K562 (cell line): ENCODE measurements at regions not wholly inside any gene's neighbourhood (a gene's known extent, or its start where the extent isn't known, plus 50 kb on each side); places are given as distances from the start of the nearest gene placed in this dataset.

ENCODE experiments used
- ATAC-seq: fragments of 200-7000 bp; cut with Tn5 transposase; 3 replicates; pipeline ENCODE4 v1.9.1; 2020; ENCODE audit warnings: moderate library complexity
- BruUV-seq: library from RNA; stranded (reverse); fragments of 400-500 nt; replicated peaks from 2 replicates; lab custom pipeline; 2021; lab: Mats Ljungman, UMichigan
- CTCF ChIA-PET: fragments of 300-600 bp; formaldehyde crosslinking; extraction: SDS; loops from one replicate; lab custom pipeline; 2021; ENCODE audit warnings: low intra/inter-chr PET ratio; lab: Yijun Ruan, JAX
- POLR2A ChIA-PET: fragments of 300-600, 350-650 bp; sonication (Branson Sonifier 250); formaldehyde crosslinking; extraction: SDS; loops from one replicate; lab custom pipeline; 2021; ENCODE audit warnings: antibody characterized with exemption, inconsistent platforms; lab: Yijun Ruan, JAX
- DNase-seq, 4 experiments: peaks; one replicate each; pipeline versions ENCODE4 v3.0.0 to v3.0.0-alpha.2; 2011 to 2018; ENCODE audit warnings: low spot score in 3 of 4, mixed read lengths in 3 of 4; ENCODE audit errors: extremely low read depth in 1 of 4
- FAIRE-seq: peaks from 2 replicates; lab custom pipeline; 2011; peaks lifted over from hg19 to GRCh38; lab: Jason Lieb, UNC
- H2AFZ ChIP-seq: 2 replicates; pipeline ENCODE4 v1.6.0; 2011; ENCODE audit warnings: low read depth, low read length, control low read depth, inconsistent platforms
- H3K27ac ChIP-seq: fragments of 200-600 bp; 3 replicates; pipeline ENCODE4 v1.8.0; 2011; ENCODE audit warnings: low read depth, mild to moderate bottlenecking, control low read depth, inconsistent platforms, low read length, moderate library complexity, mixed read lengths; ENCODE audit errors: extremely low read depth
- H3K27me3 ChIP-seq, 2 experiments: fragments of 300-600 bp in 1 of 2; 2 replicates in 1 of 2; 3 replicates in 1 of 2; pipeline versions ENCODE4 v1.6.0 to v1.8.0; 2011; ENCODE audit warnings: inconsistent platforms in 2 of 2, low read length in 2 of 2, mild to moderate bottlenecking in 1 of 2, mixed read lengths in 1 of 2, moderate library complexity in 1 of 2; ENCODE audit not compliant: control insufficient read depth in 2 of 2, insufficient read depth in 2 of 2
- H3K36me3 ChIP-seq: fragments of 300-600 bp; 3 replicates; pipeline ENCODE4 v1.8.0; 2011; ENCODE audit warnings: mild to moderate bottlenecking, low read length, inconsistent platforms; ENCODE audit not compliant: control insufficient read depth, insufficient read depth
- H3K4me1 ChIP-seq, 2 experiments: fragments of 200-600 bp in 1 of 2; replicated peaks in 1 of 2; 2 replicates in 1 of 2; 3 replicates in 1 of 2; pipeline versions ENCODE4 v1.5.1 to v1.8.0; 2011; ENCODE audit warnings: inconsistent platforms in 2 of 2, low read length in 2 of 2, mild to moderate bottlenecking in 1 of 2, mixed read lengths in 1 of 2, moderate library complexity in 1 of 2; ENCODE audit not compliant: control insufficient read depth in 2 of 2, insufficient read depth in 2 of 2
- H3K4me2 ChIP-seq: 2 replicates; pipeline ENCODE4 v1.6.1; 2011; ENCODE audit warnings: low read length, control low read depth, inconsistent platforms, mixed read lengths; ENCODE audit not compliant: insufficient read depth
- H3K4me3 ChIP-seq: fragments of 200-600 bp; sonication (generic), shearing (Covaris generic); 2 replicates; pipeline ENCODE4 v1.5.1; 2016; ENCODE audit warnings: control low read depth, inconsistent platforms
- H3K79me2 ChIP-seq: fragments of 200-600 bp; 3 replicates; pipeline ENCODE4 v1.8.0; 2011; ENCODE audit warnings: low read length, inconsistent platforms; ENCODE audit not compliant: control insufficient read depth, insufficient read depth
- H3K9ac ChIP-seq, 2 experiments: 2 replicates each; pipeline versions ENCODE4 v1.6.0 to v1.6.1; 2011; ENCODE audit warnings: low read depth in 2 of 2, low read length in 2 of 2, control low read depth in 1 of 2, inconsistent platforms in 1 of 2, mild to moderate bottlenecking in 1 of 2, mixed read lengths in 1 of 2; ENCODE audit not compliant: insufficient read depth in 1 of 2
- H3K9me1 ChIP-seq: one replicate; pipeline ENCODE4 v1.6.0; 2011; ENCODE audit warnings: inconsistent platforms, mild to moderate bottlenecking, low read length, moderate library complexity; ENCODE audit not compliant: control insufficient read depth, insufficient read depth
- H3K9me3 ChIP-seq: replicated peaks from 2 replicates; pipeline ENCODE4 v1.5.1; 2011; ENCODE audit warnings: low read depth, low read length, inconsistent platforms; ENCODE audit not compliant: control insufficient read depth, insufficient read depth
- H4K20me1 ChIP-seq: replicated peaks from 2 replicates; pipeline ENCODE4 v1.6.1; 2011; ENCODE audit warnings: low read length, inconsistent platforms, mixed read lengths; ENCODE audit not compliant: control insufficient read depth, insufficient read depth
- ID3 ChIP-seq, 2 experiments: fragments of 250-450 bp in 1 of 2; fragments of 450-650 bp in 1 of 2; sonication (Bioruptor Pico) in 1 of 2; IDR thresholded peaks; 2 replicates each; pipeline versions ENCODE4 v1.6.1 to v1.8.0; 2016 to 2021; ENCODE audit warnings: mild to moderate bottlenecking in 2 of 2, moderate library complexity in 2 of 2, missing compliant biosample characterization in 1 of 2, missing genetic modification characterization in 1 of 2
- NFIC ChIP-seq: fragments of 450-650 bp; IDR thresholded peaks from 2 replicates; pipeline ENCODE4 v1.6.1; 2017; ENCODE audit warnings: mild to moderate bottlenecking, inconsistent platforms
- NFIX ChIP-seq: fragments of 250-450 bp; sonication (Bioruptor Pico); IDR thresholded peaks from 2 replicates; pipeline ENCODE4 v1.4.0; 2020; ENCODE audit warnings: low read depth, mild to moderate bottlenecking, moderate library complexity
- NR0B1 ChIP-seq: fragments of 450-650 bp; IDR thresholded peaks from one replicate; pipeline ENCODE4 v1.6.1; 2018; ENCODE audit warnings: mild to moderate bottlenecking, moderate library complexity; ENCODE audit not compliant: partially characterized antibody
- NR2C2 ChIP-seq, 2 experiments: fragments of 200-800 bp in 1 of 2; sonication (Bioruptor generic) in 1 of 2; sonication (generic) in 1 of 2; formaldehyde crosslinking in 1 of 2; IDR thresholded peaks; 2 replicates each; pipeline versions ENCODE4 v1.6.1 to v1.8.0; 2016 to 2022; ENCODE audit warnings: mild to moderate bottlenecking in 1 of 2, missing compliant biosample characterization in 1 of 2, missing genetic modification characterization in 1 of 2, missing genetic modification reagents in 1 of 2
- POLR2B ChIP-seq: fragments of 450-650 bp; IDR thresholded peaks from 2 replicates; pipeline ENCODE4 v1.6.1; 2018; ENCODE audit warnings: low read depth; ENCODE audit not compliant: partially characterized antibody
- SMARCB1 ChIP-seq: IDR thresholded peaks from 2 replicates; pipeline ENCODE4 v1.6.1; 2011; ENCODE audit warnings: improper control_type of control experiment, low read depth; ENCODE audit not compliant: insufficient read length
- WGBS: fragments of 100-300 bp; shearing (Covaris generic); methylation state at CpG from one replicate; pipeline ENCODE4 v1.1.6; 2016; ENCODE audit warnings: low coverage, mixed read lengths; ENCODE audit not compliant: insufficient coverage; ENCODE audit errors: missing lambda C conversion rate; 5-methylcytosine and 5-hydroxymethylcytosine counted together
- in situ Hi-C: fragments of 300-500 bp; cut with MboI; formaldehyde crosslinking; loops from 4 replicates; pipeline ENCODE4 v1.15.0; 2018; ENCODE audit warnings: inconsistent platforms, mixed read lengths
- intact Hi-C: fragments of 100-400 bp; cut with micrococcal nuclease; formaldehyde crosslinking; loops from 2 replicates; pipeline ENCODE4 v1.14.2; 2022

- no peak for ATAC-seq
- no peaks in the 10 kb centered on the region for H3K27me3 ChIP-seq
- H3K79me2 ChIP-seq: no peaks in the 10 kb centered on the region
- ChIA-PET CTCF (no interaction called here), POLR2A (no interaction called here)
- 0% methylated on average over 2 of the region's 2 CpGs for WGBS
- H3K9ac ChIP-seq: no peak overlapping the region
- H3K36me3 ChIP-seq: no peaks in the 10 kb centered on the region
- H3K4me1 ChIP-seq: no peaks in the 10 kb centered on the region
- DNase-seq: peak in 1 of 4 experiments; percentile 1
- in situ Hi-C loops (no loop called here), intact Hi-C loops (no loop called here)
- FAIRE-seq: no peak
- H3K27ac ChIP-seq: no peak overlapping the region
- no peaks in the 10 kb centered on the region; the same call in none of the 2 replicates for H3K9me3 ChIP-seq
- no peak overlapping the region for H3K4me2 ChIP-seq
- H3K9me1 ChIP-seq: no peaks in the 10 kb centered on the region
- H4K20me1 ChIP-seq: no peaks in the 10 kb centered on the region
- TF ChIP-seq SMARCB1 (no peak), NFIC (peak; percentile 96), POLR2B (no peak), NFIX (CRISPR knock-in tag) (peak; percentile 97)
- BruUV-seq: no TSS peak
- no peak overlapping the region for H3K4me3 ChIP-seq
- no peak overlapping the region for H2AFZ ChIP-seq
These were observed 260.6 kb upstream of the MAGI2 start for GRCh38 chr7:79714081-79714480.

GRCh38 chr7:79713276-79713675 lies 259.8 kb upstream of the MAGI2 start:
- WGBS: 0% methylated on average over 1 of the region's 1 CpG
- H3K27me3 ChIP-seq: no peaks in the 10 kb centered on the region
- FAIRE-seq (no peak), ATAC-seq (no peak), DNase-seq (no peak)
- no peak overlapping the region for H3K27ac ChIP-seq
- no peaks in the 10 kb centered on the region for H3K4me1 ChIP-seq
- TF ChIP-seq NR0B1 (no peak), NR2C2 (CRISPR knock-in tag; IDR thresholded peaks at IDR 0.05) (no peak), NR2C2 (tag; IDR thresholded peaks at IDR 0.05) (no peak), ID3 (CRISPR knock-in tag; IDR thresholded peaks at IDR 0.05) (no peak), ID3 (tag; IDR thresholded peaks at IDR 0.05) (no peak)
- no peaks in the 10 kb centered on the region for H4K20me1 ChIP-seq
- no TSS peak for BruUV-seq
- no peak overlapping the region for H2AFZ ChIP-seq
- H3K79me2 ChIP-seq: no peaks in the 10 kb centered on the region
- no peaks in the 10 kb centered on the region; the same call in none of the 2 replicates for H3K9me3 ChIP-seq
- POLR2A ChIA-PET: no interaction called here
- H3K9me1 ChIP-seq: no peaks in the 10 kb centered on the region
- no peak overlapping the region for H3K4me2 ChIP-seq
- no peak overlapping the region for H3K4me3 ChIP-seq
- intact Hi-C loops: no loop called here
- no peaks in the 10 kb centered on the region for H3K36me3 ChIP-seq
- in situ Hi-C loops: no loop called here
- CTCF ChIA-PET: no interaction called here
- no peak overlapping the region for H3K9ac ChIP-seq
